SW480 (cell line): ENCODE measurements at regions not wholly inside any gene's neighbourhood (a gene's known extent, or its start where the extent isn't known, plus 50 kb on each side); places are given as distances from the start of the nearest gene placed in this dataset.

Experiments used
- DNase-seq: peaks from one replicate; pipeline ENCODE4 v3.0.0-alpha.2; 2016; ENCODE audit warnings: low spot score

- DNase-seq = no peak
Measured at GRCh38 chr9:630817-631216, 210.7 kb upstream of the DMRT1 start.

DNA sequence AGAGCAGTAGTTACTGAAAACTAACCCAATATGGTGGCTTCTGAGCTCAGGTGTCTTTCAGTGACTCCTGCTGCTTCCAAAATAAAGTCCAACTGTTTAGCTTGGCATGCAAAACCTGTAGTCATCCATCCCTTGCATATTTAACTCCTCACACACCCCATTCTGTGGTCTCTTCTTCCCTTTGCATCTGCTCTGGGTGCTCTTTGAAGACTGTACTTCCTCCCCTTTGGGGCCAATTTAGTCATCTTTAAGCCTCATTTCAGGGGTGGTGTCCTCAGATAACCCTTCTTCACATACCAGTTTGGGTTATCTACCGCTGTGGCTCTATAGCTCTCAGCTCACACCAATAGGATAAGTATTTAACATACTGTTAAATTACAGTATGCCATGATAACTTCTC lies 209.9 kb upstream of the DMRT1 start:
- peak; percentile 85 for DNase-seq

DNA sequence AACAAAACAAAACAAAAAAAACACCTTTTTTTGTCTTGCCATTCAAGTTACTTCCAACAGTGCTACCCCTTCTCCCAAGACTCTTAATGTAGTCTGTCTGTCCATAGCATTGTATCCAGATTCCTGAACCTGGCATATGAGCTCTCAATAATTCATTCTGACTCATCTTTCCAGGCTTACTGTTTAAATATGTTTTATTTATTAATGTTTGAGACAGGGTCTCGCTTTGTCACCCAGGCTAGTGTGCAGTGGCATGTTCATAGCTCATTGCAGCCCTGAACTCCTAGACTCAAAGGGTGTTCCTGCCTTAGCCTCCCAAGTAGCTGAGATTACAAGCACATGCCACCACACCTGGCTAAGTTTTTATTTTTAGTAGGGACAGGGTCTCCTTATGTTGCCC lies 208.0 kb upstream of the DMRT1 start:
- no peak for DNase-seq

DNA sequence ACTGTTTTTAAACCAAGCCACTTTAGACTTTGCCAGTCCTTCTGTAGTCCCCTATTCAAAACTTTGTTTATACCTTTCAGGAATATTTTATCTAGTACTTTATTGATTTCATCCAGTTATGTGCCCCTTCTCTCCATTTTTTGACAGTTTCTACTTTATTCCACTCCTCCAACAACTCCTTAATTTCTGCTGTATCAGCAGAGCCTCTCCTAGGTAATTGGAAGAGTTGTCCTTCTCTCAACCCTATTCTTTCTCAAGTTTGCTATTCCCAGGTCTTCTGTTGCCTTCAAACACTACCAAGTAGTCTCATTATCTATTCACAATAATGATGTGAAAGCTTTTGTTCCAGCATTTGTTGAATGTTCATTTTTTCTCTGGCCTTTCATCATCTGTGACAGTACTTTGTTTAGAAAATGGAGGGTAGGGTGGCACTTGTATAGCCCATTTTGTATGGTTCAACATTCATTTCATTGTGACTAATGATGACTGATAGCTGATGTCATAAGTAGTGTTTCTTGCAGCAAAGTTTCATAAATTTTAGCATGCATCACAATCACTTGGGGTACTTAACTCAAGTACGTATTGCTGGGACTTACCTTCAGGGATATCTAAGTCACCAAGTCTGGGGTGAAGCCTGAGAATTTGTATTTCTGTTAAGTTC lies 204.4 kb upstream of the DMRT1 start:
- DNase-seq = no peak

DNA sequence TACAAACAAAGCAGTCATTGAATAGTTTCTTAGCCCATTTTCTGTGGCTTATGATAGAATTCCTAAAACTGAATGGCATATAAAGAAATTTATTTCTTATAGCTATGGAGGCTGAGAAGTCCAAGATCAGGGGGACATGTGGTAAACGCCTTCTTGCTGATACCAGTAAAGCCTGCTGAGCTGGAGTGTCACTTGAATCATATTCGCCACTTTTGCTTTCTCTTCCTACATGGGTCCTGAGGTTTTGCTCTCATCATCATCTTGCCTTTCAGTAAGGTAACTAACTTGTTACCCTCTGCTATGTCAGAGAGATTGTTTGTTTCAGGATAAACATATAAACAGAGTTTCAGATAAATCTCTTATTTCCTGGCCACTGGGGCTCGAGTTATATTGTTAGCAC lies 203.3 kb upstream of the DMRT1 start:
- no peak for DNase-seq

- no peak for DNase-seq
Measured at GRCh38 chr9:642014-642413, 199.5 kb upstream of the DMRT1 start.

DNA sequence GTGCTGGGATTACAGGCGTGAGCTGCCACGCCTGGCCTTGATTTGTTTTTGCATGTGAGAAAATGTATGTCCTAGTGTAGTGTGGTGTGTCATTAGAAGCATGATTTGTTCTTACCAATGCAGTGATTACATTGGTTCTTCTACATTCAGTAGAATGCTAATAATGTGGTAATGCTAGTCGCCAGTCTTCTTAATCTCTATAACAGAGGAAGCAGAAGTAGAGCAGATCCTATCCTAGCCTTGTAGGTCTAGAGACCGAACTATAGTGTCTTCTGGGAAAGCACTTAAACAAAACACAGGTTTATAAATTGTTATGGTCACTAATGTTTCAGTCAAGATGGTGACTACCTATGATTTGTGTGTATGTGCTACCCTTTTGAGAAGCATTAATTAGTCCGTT lies 197.5 kb upstream of the DMRT1 start:
- DNase-seq = no peak

DNA sequence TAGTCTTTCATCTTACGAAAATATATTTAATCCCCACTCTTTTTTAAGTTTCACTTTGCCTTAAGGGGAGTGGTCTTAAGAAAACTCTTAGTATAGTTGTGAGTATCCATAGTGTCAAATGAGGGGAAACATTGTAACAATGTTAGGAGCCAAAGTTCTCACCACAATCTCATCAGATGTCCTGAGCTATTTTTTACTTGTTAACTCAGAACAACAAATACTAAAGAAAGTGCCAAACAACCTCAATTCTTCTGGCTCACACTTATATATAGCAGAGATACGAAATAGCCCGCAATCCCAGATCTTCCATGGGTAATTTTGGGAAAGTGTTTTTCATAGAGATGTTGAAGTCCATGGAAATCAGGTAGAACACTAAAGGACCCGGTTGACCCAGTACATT lies 194.0 kb upstream of the DMRT1 start:
- DNase-seq = no peak

- no peak for DNase-seq
Measured at GRCh38 chr9:649128-650074, 192.1 kb upstream of the DMRT1 start.

GRCh38 chr9:650362-650761 lies 191.1 kb upstream of the DMRT1 start:
- no peak for DNase-seq

DNA sequence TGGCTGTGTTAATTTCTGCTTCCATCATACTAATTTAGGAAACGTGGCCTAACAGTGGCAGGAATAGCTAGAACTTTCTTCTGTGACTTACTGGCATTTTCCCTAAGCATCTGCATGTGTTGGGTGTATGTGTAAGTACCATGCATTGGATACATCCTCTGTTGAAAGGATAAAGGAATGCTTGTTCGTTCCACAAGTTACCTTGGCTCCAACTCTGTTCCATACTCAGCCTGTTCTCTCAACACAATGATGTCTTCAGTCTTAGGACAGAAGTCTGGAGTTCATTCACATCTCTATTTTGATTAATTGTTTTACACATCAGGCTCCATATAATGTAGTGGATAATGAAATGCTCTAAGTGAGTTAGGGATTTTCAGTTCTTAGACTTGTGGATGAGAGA lies 190.1 kb upstream of the DMRT1 start:
- DNase-seq = no peak

- no peak for DNase-seq
Measured at GRCh38 chr9:652914-653313, 188.6 kb upstream of the DMRT1 start.

GRCh38 chr9:653421-653820 lies 188.1 kb upstream of the DMRT1 start:
- no peak for DNase-seq

GRCh38 chr9:653856-654387 lies 187.6 kb upstream of the DMRT1 start:
- DNase-seq = no peak

DNA sequence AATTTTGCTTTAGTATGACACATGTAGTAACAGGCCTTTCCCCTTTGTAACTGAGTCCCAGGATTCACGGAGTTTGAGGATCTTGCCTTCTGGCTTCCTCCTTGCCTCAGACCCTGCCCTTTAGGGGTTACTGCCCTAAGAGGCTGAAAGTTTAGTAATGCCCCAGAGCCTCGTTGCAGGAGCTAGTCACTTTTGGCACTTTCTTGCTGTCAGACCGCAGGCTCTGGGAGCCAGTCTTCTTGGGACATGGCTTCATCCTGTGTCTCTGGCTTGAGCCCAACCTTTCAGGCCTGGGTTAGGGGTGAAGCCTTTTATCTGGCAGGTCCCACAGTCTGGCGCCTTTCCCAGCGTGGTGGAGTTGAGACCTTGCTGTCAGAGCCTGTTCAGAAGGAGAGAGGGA lies 185.6 kb upstream of the DMRT1 start:
- DNase-seq = no peak

DNA sequence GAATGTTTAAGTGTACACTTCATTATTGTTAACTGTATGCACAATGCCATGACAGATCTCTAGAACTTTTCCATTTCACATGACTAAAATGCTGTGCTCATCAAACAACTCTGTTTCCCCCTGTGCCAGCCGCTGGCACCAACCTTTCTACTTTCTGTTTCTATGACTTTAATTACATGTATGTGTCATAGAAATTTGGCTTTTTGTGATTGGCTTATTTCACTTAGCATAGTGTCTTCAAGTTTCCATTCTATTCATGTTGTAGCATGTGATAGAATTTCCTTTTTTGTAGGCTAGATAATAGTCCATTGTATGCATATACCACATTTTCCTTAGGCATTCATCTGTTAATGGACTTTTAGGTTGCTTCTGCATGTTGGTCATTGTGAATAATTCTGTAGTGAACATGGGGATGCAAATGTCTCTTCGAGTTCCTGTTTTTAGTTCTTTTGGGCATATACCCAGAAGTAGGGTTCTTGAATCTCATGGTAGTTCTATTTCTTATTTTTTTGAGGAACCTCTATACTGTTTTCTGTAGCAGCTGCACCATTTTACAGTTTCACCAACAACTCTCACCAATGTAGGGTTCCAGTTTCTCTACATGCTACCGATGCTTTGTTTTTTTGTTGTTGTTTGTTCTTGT lies 184.4 kb upstream of the DMRT1 start:
- no peak for DNase-seq

GRCh38 chr9:659286-659685 lies 182.2 kb upstream of the DMRT1 start:
- DNase-seq = no peak

DNA sequence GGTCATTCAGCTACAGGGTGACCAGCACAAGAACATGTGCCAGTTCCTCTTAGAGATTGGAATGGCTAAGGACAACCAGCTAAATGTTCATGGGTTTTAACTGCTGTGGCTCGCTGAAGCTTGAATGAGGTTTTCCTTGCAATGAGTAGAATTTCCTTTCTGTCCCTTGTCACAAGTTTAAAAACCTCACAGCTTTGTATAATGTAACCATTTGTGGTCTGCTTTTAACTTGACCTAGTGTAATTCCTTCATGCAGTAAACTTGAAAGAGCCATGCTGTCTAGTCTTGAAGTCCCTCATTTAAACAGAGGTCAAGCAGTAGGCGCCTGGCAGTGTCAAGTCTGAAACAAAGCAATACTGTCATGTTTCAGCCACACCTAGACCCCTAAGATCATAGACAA lies 181.3 kb upstream of the DMRT1 start:
- no peak for DNase-seq

DNA sequence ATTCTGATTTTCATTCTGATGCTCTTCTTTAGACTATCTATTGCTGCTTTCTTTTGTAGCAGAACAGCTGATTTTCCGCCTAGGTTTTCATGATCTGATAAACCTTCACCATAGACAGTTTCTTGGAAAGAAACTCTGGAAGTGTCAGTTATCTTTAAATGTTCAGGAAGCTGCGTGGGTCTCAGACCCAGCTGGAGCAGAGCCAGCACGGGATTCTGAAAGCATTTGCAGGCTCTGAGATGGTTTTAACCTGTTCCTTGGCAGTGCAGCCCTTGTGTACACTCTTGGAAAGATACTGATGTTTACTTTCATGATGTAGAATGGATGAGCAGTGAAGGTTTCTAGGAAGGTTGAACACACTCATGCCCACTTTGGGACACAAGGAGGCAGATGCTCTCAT lies 178.0 kb upstream of the DMRT1 start:
- DNase-seq = no peak

DNA sequence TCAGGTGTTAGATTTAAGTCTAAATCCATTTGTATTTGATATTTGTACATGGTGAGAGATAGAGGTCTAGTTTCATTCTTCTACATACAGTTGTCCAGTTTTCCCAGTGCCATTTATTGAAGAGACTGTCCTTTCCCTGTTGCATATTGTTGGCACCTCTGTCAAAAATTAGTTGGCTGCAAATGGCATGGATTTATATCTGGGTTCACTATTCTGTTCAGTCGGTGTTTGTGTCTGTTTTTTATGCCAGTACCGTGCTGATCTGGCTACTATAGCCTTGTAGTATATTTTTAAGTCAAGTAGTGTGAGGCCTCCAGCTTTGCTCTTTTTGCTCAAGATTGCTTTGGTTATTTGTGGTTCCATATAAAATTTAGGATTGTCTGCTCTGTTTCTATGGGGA lies 176.2 kb upstream of the DMRT1 start:
- no peak for DNase-seq

GRCh38 chr9:671997-672396 lies 169.5 kb upstream of the DMRT1 start:
- DNase-seq = no peak

GRCh38 chr9:672851-673250 lies 168.6 kb upstream of the DMRT1 start:
- DNase-seq = no peak
